CD14-positive monocyte (primary cell): ENCODE measurements at regions not wholly inside any gene's neighbourhood (a gene's known extent, or its start where the extent isn't known, plus 50 kb on each side); places are given as distances from the start of the nearest gene placed in this dataset.
"Not testable (repeated sequence)": the region's sequence is repeated elsewhere in the genome, so short reads cannot be mapped to it uniquely, and the experiment has no call there.

Source experiments
- DNase-seq, 3 donors: peaks; one replicate each; pipeline ENCODE4 v3.0.0-alpha.2; 2011 to 2022
- H2AFZ ChIP-seq: 2 replicates; pipeline ENCODE4 v1.6.0; 2012; ENCODE audit warnings: mild to moderate bottlenecking, low read depth, low read length, inconsistent platforms; ENCODE audit not compliant: insufficient read depth, poor library complexity, severe bottlenecking
- H3K27ac ChIP-seq, 2 donors: 1 replicate in 1 of 2; 2 replicates in 1 of 2; pipeline ENCODE4 v1.5.1; 2012 to 2013; ENCODE audit warnings: low read length in 2 of 2, control low read depth in 1 of 2, inconsistent platforms in 1 of 2, low read depth in 1 of 2, mild to moderate bottlenecking in 1 of 2
- H3K27me3 ChIP-seq, 2 donors: one replicate each; pipeline versions ENCODE4 v1.6.0 to v1.6.1; 2011 to 2013; ENCODE audit warnings: low read length in 2 of 2; ENCODE audit not compliant: control insufficient read depth in 2 of 2, insufficient read depth in 2 of 2
- H3K36me3 ChIP-seq, 2 donors: replicated peaks in 1 of 2; 1 replicate in 1 of 2; 2 replicates in 1 of 2; pipeline versions ENCODE4 v1.5.1 to v1.6.1; 2012 to 2013; ENCODE audit warnings: low read length in 2 of 2, control low read depth in 1 of 2, inconsistent platforms in 1 of 2, mild to moderate bottlenecking in 1 of 2; ENCODE audit not compliant: insufficient read depth in 2 of 2, control insufficient read depth in 1 of 2
- H3K4me1 ChIP-seq, 2 donors: 1 replicate in 1 of 2; 2 replicates in 1 of 2; pipeline versions ENCODE4 v1.5.1 to v1.6.1; 2012 to 2013; ENCODE audit warnings: low read length in 2 of 2, control low read depth in 1 of 2, inconsistent platforms in 1 of 2, mild to moderate bottlenecking in 1 of 2, moderate library complexity in 1 of 2; ENCODE audit not compliant: insufficient read depth in 2 of 2, control insufficient read depth in 1 of 2
- H3K4me2 ChIP-seq: replicated peaks from 2 replicates; pipeline ENCODE3; 2012; ENCODE audit warnings: low read length, moderate library complexity, mild to moderate bottlenecking; ENCODE audit not compliant: poor library complexity, severe bottlenecking; ENCODE audit errors: extremely low read depth
- H3K4me3 ChIP-seq, 3 experiments: fragments of 200-600 bp in 1 of 3; sonication (generic) in 1 of 3; replicated peaks in 1 of 3; 1 replicate in 2 of 3; 2 replicates in 1 of 3; pipeline ENCODE4 v1.5.1; 2011 to 2013; ENCODE audit warnings: low read length in 3 of 3, mild to moderate bottlenecking in 3 of 3, control low read depth in 2 of 3, low read depth in 2 of 3, inconsistent platforms in 1 of 3, moderate library complexity in 1 of 3
- H3K79me2 ChIP-seq: 2 replicates; pipeline ENCODE4 v1.6.0; 2012; ENCODE audit warnings: mild to moderate bottlenecking, control low read depth, inconsistent platforms, low read length, moderate library complexity; ENCODE audit not compliant: insufficient read depth
- H3K9ac ChIP-seq: 2 replicates; pipeline ENCODE4 v1.6.0; 2017; ENCODE audit warnings: low read length, mild to moderate bottlenecking; ENCODE audit not compliant: insufficient read depth, poor library complexity, severe bottlenecking
- H3K9me3 ChIP-seq, 2 donors: replicated peaks in 1 of 2; 1 replicate in 1 of 2; 2 replicates in 1 of 2; pipeline versions ENCODE4 v1.5.1 to v1.6.1; 2012 to 2013; ENCODE audit warnings: low read length in 2 of 2, control low read depth in 1 of 2; ENCODE audit not compliant: control insufficient read depth in 1 of 2, insufficient read depth in 1 of 2
- H4K20me1 ChIP-seq: 2 replicates; pipeline ENCODE4 v1.6.0; 2012; ENCODE audit warnings: mild to moderate bottlenecking, low read length, control low read depth, moderate library complexity; ENCODE audit not compliant: insufficient read depth
- H3K27ac Mint-ChIP-seq, 7 donors: one replicate each; pipeline ENCODE4 v1.8.0; 2020; ENCODE audit warnings: mild to moderate bottlenecking in 7 of 7, mixed read lengths in 7 of 7, moderate library complexity in 6 of 7, inconsistent platforms in 2 of 7
- H3K27me3 Mint-ChIP-seq, 3 donors: one replicate each; pipeline ENCODE4 v1.8.0; 2021 to 2022; ENCODE audit warnings: low read depth in 3 of 3, mild to moderate bottlenecking in 3 of 3, mixed read lengths in 3 of 3, moderate library complexity in 3 of 3, inconsistent platforms in 1 of 3
- H3K36me3 Mint-ChIP-seq, 2 donors: one replicate each; pipeline ENCODE4 v1.8.0; 2020; ENCODE audit warnings: mixed read lengths in 2 of 2, inconsistent platforms in 1 of 2, mild to moderate bottlenecking in 1 of 2
- H3K4me1 Mint-ChIP-seq: one replicate; pipeline ENCODE4 v1.8.0; 2020; ENCODE audit warnings: mild to moderate bottlenecking, mixed read lengths
- H3K4me3 Mint-ChIP-seq, 2 donors: one replicate each; pipeline ENCODE4 v1.8.0; 2020; ENCODE audit warnings: mild to moderate bottlenecking in 2 of 2, mixed read lengths in 2 of 2, moderate library complexity in 1 of 2
- H3K9me3 Mint-ChIP-seq, 7 donors: one replicate each; pipeline ENCODE4 v1.8.0; 2020 to 2022; ENCODE audit warnings: mixed read lengths in 7 of 7, mild to moderate bottlenecking in 6 of 7, moderate library complexity in 6 of 7, inconsistent platforms in 2 of 7
- CTCF ChIP-seq: fragments of 200-600 bp; IDR thresholded peaks from one replicate; pipeline ENCODE4 v1.8.0; 2022; ENCODE audit warnings: antibody characterized with exemption, mild to moderate bottlenecking
- WGBS: methylation state at CpG from one replicate; pipeline ENCODE4 v1.1.5; 2013; ENCODE audit warnings: missing lambda C conversion rate; ENCODE audit not compliant: insufficient coverage; 5-methylcytosine and 5-hydroxymethylcytosine counted together
- intact Hi-C, 2 donors: fragments of 100-400 bp; cut with micrococcal nuclease; formaldehyde crosslinking; loops; one replicate each; pipeline versions ENCODE4 v1.15.0 to v1.15.1; 2023

- no peak overlapping the region for H3K4me3 Mint-ChIP-seq
- no peak overlapping the region for H3K27ac ChIP-seq
- no peak overlapping the region for H3K4me3 ChIP-seq
- H3K27ac Mint-ChIP-seq = no peak overlapping the region
- no peak overlapping the region for H2AFZ ChIP-seq
- TF ChIP-seq CTCF = no peak
- no peaks in the 10 kb centered on the region for H3K4me1 ChIP-seq
- DNase-seq = no peak
- no CpG with 5 or more reads among the region's 4 CpGs for WGBS
- intact Hi-C loops = no loop called here
- H3K9me3 Mint-ChIP-seq = peaks cover 0 to 1% (median 0%) of the 10 kb centered on the region in 7 donors
- H3K79me2 ChIP-seq = no peaks in the 10 kb centered on the region
- H3K36me3 Mint-ChIP-seq = no peaks in the 10 kb centered on the region
- H3K27me3 ChIP-seq = no peaks in the 10 kb centered on the region
- H3K9ac ChIP-seq = no peak overlapping the region
- H4K20me1 ChIP-seq = no peaks in the 10 kb centered on the region
- no peaks in the 10 kb centered on the region for H3K4me1 Mint-ChIP-seq
- H3K4me2 ChIP-seq = no peak overlapping the region
- H3K9me3 ChIP-seq = no peaks in the 10 kb centered on the region
- peaks cover 1 to 6% (median 3%) of the 10 kb centered on the region in 3 donors for H3K27me3 Mint-ChIP-seq
- H3K36me3 ChIP-seq = no peaks in the 10 kb centered on the region
Observed at GRCh38 chrX:10702031-10702430, 81.6 kb upstream of the MID1 start.

GRCh38 chrX:10706342-10706741, 86.0 kb upstream of the MID1 start:
- H2AFZ ChIP-seq, intact Hi-C loops, DNase-seq: not testable (repeated sequence)

More at GRCh38 chrX:10706342-10706741, 86.0 kb upstream of the MID1 start:
- not testable (repeated sequence) for H3K9ac ChIP-seq, H3K4me2 ChIP-seq, H3K27ac ChIP-seq, H3K9me3 ChIP-seq, H3K36me3 Mint-ChIP-seq, H3K4me3 Mint-ChIP-seq, H3K27ac Mint-ChIP-seq, H3K4me1 Mint-ChIP-seq, H3K9me3 Mint-ChIP-seq, H3K27me3 Mint-ChIP-seq, H4K20me1 ChIP-seq, H3K4me1 ChIP-seq, H3K27me3 ChIP-seq, H3K79me2 ChIP-seq, H3K36me3 ChIP-seq, H3K4me3 ChIP-seq
- WGBS = no CpG with 5 or more reads among the region's 3 CpGs
